Nephron progenitor cell (in vitro differentiated cells): ENCODE measurements at regions not wholly inside any gene's neighbourhood (a gene's known extent, or its start where the extent isn't known, plus 50 kb on each side); places are given as distances from the start of the nearest gene placed in this dataset.

Source experiments
- DNase-seq: peaks from one replicate; pipeline ENCODE4 v3.0.0; 2021
- H3K27ac Mint-ChIP-seq: 2 replicates; pipeline ENCODE4 v1.8.0; 2021; ENCODE audit warnings: mild to moderate bottlenecking, moderate library complexity, mixed read lengths
- H3K27me3 Mint-ChIP-seq: 2 replicates; pipeline ENCODE4 v1.8.0; 2021; ENCODE audit warnings: mild to moderate bottlenecking, low read depth, mixed read lengths; ENCODE audit not compliant: poor library complexity
- H3K36me3 Mint-ChIP-seq: 2 replicates; pipeline ENCODE4 v1.8.0; 2021; ENCODE audit warnings: low read depth, mixed read lengths
- H3K4me1 Mint-ChIP-seq: 2 replicates; pipeline ENCODE4 v1.8.0; 2021; ENCODE audit warnings: mixed read lengths
- H3K4me3 Mint-ChIP-seq: 2 replicates; pipeline ENCODE4 v1.8.0; 2021; ENCODE audit warnings: mild to moderate bottlenecking, moderate library complexity, mixed read lengths
- H3K9me3 Mint-ChIP-seq: 2 replicates; pipeline ENCODE4 v1.8.0; 2021; ENCODE audit warnings: mild to moderate bottlenecking, moderate library complexity, mixed read lengths
- TF ChIP-seq, protein P1 (sequence below): fragments of 200-600 bp; sonication (generic); IDR thresholded peaks from 2 replicates; pipeline ENCODE4 v1.5.0; 2021; ENCODE audit warnings: antibody characterized with exemption

DNA sequence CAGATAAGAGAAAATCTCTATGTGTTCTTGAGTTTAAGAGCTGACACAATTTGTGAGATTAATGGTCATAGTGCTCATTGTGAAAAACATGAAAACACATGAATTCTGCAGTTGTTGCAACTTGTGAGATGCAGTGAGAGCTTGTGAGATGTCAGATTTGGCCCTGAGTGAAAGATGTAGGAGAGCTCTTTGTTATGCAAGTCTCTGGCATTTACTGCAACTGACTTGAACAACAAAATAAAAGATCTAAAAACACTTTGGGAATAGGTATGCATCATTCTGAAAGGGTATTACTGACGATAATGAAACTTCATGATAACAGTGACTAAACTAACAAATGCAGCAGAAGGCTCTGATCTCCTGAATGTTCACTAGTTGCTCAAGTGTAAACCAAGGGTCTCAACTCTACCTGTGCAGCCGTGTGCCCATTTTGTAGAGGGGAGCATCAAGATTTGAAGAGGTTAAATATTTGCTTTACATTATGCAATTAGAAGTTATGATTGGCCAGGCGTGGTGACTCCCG, 50.8 kb upstream of the SMIM36 start:
- TF ChIP-seq, protein P1, sequence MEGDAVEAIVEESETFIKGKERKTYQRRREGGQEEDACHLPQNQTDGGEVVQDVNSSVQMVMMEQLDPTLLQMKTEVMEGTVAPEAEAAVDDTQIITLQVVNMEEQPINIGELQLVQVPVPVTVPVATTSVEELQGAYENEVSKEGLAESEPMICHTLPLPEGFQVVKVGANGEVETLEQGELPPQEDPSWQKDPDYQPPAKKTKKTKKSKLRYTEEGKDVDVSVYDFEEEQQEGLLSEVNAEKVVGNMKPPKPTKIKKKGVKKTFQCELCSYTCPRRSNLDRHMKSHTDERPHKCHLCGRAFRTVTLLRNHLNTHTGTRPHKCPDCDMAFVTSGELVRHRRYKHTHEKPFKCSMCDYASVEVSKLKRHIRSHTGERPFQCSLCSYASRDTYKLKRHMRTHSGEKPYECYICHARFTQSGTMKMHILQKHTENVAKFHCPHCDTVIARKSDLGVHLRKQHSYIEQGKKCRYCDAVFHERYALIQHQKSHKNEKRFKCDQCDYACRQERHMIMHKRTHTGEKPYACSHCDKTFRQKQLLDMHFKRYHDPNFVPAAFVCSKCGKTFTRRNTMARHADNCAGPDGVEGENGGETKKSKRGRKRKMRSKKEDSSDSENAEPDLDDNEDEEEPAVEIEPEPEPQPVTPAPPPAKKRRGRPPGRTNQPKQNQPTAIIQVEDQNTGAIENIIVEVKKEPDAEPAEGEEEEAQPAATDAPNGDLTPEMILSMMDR, result no peak

DNA sequence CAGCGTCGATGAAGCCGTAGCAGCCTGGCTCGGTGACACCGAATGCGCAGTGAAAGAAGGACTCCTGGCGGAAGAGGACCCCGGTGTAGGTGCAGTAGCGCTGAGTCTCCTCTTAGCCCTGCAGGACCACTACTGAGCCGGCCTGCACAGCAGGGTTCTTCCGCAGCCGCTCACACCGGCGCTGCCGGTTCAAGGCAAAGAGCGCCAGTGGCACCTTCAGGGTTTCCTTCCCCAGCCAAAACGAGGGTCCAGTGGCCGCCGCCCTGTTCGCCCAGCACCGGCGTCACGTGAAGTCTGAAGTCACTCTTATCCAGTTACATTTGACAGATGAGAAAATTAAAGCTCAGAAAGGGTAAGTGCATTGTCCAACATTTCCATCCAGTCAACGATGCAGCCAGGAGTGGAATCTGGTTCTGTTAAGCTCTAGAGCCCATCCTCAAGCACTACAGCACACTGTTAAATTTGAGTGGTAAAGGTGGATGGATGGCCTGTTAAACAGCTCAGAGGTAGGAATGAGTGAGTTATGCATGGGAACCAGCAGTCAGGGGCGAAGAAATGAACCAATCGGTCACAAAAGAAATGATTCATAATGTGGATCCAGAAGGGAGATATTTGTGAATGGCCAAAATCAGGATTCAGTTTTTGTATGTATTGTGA, 50.2 kb upstream of the SMIM36 start:
- H3K36me3 Mint-ChIP-seq, result no peaks in the 10 kb centered on the region
- TF ChIP-seq, protein P1, result no peak
- H3K4me3 Mint-ChIP-seq, result no peak overlapping the region

More for the DNA sequence above, 50.8 kb upstream of the SMIM36 start:
- Mint-ChIP-seq H3K27me3 (no peaks in the 10 kb centered on the region), H3K4me1 (peaks cover 8% of the 10 kb centered on the region), H3K36me3 (no peaks in the 10 kb centered on the region), H3K9me3 (peaks cover 8% of the 10 kb centered on the region), H3K27ac (no peak overlapping the region), H3K4me3 (no peak overlapping the region)
- no peak for DNase-seq

More for the DNA sequence above, 50.2 kb upstream of the SMIM36 start:
- H3K9me3 Mint-ChIP-seq, result peaks cover 8% of the 10 kb centered on the region
- H3K27ac Mint-ChIP-seq, result no peak overlapping the region
- no peaks in the 10 kb centered on the region for H3K27me3 Mint-ChIP-seq
- peaks cover 2% of the 10 kb centered on the region for H3K4me1 Mint-ChIP-seq
- DNase-seq, result no peak
